HG03097 (cell line): ENCODE measurements at regions not wholly inside any gene's neighbourhood (a gene's known extent, or its start where the extent isn't known, plus 50 kb on each side); places are given as distances from the start of the nearest gene placed in this dataset.
"Not testable (repeated sequence)": the region's sequence is repeated elsewhere in the genome, so short reads cannot be mapped to it uniquely, and the experiment has no call there.

ENCODE experiments used
- ATAC-seq: cut with Tn5 transposase; IDR thresholded peaks from one replicate; pipeline ENCODE4 v1.9.1; 2021; ENCODE audit not compliant: unreplicated experiment, low FRiP score

- no peak for ATAC-seq
Observed at GRCh38 chr6:90463359-90463758, 123.5 kb downstream of the MAP3K7 start.

- no peak for ATAC-seq
Observed at GRCh38 chr6:90462102-90462501, 124.8 kb downstream of the MAP3K7 start.

GRCh38 chr6:90461383-90461782 lies 125.5 kb downstream of the MAP3K7 start:
- ATAC-seq, result no peak

GRCh38 chr6:90460051-90460450 lies 126.8 kb downstream of the MAP3K7 start:
- ATAC-seq, result no peak

GRCh38 chr6:90459225-90459758 lies 127.6 kb downstream of the MAP3K7 start:
- no peak for ATAC-seq

GRCh38 chr6:90458353-90459224 lies 128.3 kb downstream of the MAP3K7 start:
- no peak for ATAC-seq

GRCh38 chr6:90457867-90458259 lies 129.0 kb downstream of the MAP3K7 start:
- no peak for ATAC-seq

- ATAC-seq, result not testable (repeated sequence)
Observed at GRCh38 chr6:90456997-90457866, 129.6 kb downstream of the MAP3K7 start.

- no peak for ATAC-seq
Observed at GRCh38 chr6:90456001-90456400, 130.9 kb downstream of the MAP3K7 start.

- no peak for ATAC-seq
Observed at GRCh38 chr6:90454836-90455427, 131.9 kb downstream of the MAP3K7 start.

- no peak for ATAC-seq
Observed at GRCh38 chr6:90450268-90450953, 136.5 kb downstream of the MAP3K7 start.

- ATAC-seq, result no peak
Observed at GRCh38 chr6:90449311-90449710, 137.6 kb downstream of the MAP3K7 start.

- no peak for ATAC-seq
Observed at GRCh38 chr6:90448836-90449235, 138.0 kb downstream of the MAP3K7 start.

GRCh38 chr6:90446164-90446563 lies 140.7 kb downstream of the MAP3K7 start:
- no peak for ATAC-seq

GRCh38 chr6:90445533-90446108 lies 141.3 kb downstream of the MAP3K7 start:
- ATAC-seq, result no peak

- no peak for ATAC-seq
Observed at GRCh38 chr6:90444160-90444714, 142.6 kb downstream of the MAP3K7 start.

- ATAC-seq, result no peak
Observed at GRCh38 chr6:90442366-90442765, 144.5 kb downstream of the MAP3K7 start.

- no peak for ATAC-seq
Observed at GRCh38 chr6:90440586-90441283, 144.1 kb upstream of the BACH2 start.

GRCh38 chr6:90439586-90439985 lies 142.9 kb upstream of the BACH2 start:
- ATAC-seq, result no peak
